GM18868 (cell line): ENCODE measurements at regions not wholly inside any gene's neighbourhood (a gene's known extent, or its start where the extent isn't known, plus 50 kb on each side); places are given as distances from the start of the nearest gene placed in this dataset.

Source experiments
- ATAC-seq: cut with Tn5 transposase; IDR thresholded peaks from one replicate; pipeline ENCODE4 v1.9.1; 2021; ENCODE audit warnings: mild to moderate bottlenecking, moderate library complexity; ENCODE audit not compliant: unreplicated experiment

DNA sequence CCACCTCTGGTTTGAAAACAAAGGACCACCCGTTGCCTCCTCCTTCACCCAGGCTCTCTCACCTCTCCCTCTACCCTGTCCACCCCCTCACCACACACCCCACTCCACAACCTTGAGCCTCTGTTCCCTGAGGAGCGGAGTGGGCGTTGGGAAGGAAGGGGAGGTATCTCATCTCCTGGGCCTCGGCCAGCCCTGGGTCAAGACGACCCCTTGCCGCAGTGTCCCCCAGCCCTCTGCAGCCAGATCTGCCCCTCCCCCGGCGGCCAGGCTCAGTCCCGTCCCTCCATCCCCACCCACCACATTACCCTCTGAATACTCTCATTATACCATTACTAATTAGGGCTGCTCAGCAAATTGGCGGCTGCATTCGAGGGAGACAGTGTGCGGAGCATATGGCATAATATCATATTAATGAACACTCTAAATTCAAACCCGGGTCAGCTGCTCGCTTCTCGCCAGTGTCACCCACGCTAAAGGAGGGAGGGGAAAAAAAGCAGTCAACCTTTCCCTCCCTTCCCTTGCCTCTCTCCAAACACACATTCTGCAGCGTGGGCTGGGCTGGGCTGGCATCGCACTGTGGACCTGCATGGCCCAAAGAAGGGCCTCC is 123.2 kb upstream of the LHX1 start:
- ATAC-seq, result no peak

- no peak for ATAC-seq
Measured at GRCh38 chr17:36814958-36815357, 122.3 kb upstream of the LHX1 start.

DNA sequence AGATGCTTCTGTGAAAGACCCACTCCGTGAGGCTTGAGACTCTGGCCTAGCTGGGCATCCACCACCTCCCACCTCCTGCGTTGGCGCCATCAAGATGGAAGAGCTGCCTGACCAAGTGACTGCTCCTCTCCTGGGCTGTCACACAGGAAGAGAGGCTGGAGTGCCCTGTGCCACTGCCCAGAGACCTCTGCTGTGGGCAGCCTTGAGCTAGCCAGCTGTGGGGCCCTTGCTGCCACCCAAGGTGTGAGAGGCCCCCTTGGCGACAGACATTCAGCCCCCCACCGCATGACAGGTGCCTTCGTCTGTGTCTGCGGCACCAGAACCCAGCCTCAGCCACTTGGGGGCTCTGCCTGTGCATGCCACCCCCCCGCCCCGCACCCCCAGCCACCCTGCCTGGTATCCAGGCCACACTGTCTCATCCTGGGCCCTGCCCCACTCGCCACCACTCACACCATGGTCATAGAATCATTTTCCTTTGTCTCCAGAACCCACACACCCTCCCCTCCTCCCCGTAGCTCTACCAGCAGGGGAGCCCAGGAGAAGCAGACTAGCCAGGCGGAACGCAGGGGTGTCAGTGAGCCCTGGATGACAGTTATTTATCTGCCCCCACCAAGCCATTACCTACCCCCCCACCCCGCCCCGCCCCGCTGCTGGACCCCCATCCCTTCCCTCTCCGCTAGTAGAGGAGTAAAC is 120.9 kb upstream of the LHX1 start:
- no peak for ATAC-seq

DNA sequence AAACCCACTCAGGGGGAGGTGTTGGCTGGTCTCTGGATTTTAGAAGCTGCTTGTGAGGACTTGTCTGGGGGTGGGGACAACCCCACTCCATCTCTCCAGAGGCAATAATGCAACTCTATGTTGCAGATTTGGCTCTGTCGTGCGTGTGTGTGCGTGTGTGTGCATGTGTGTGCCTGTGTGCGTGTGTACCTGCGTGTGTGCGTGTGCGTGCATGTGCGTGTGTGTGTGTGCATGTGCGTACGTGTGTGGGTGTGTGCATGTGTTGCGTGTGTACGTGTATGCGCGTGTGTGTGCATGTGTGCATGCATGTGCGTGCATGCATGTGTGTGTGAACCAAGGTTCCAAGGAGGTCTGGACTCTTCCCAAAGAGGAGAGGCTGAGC is 120.4 kb upstream of the LHX1 start:
- ATAC-seq, result no peak

DNA sequence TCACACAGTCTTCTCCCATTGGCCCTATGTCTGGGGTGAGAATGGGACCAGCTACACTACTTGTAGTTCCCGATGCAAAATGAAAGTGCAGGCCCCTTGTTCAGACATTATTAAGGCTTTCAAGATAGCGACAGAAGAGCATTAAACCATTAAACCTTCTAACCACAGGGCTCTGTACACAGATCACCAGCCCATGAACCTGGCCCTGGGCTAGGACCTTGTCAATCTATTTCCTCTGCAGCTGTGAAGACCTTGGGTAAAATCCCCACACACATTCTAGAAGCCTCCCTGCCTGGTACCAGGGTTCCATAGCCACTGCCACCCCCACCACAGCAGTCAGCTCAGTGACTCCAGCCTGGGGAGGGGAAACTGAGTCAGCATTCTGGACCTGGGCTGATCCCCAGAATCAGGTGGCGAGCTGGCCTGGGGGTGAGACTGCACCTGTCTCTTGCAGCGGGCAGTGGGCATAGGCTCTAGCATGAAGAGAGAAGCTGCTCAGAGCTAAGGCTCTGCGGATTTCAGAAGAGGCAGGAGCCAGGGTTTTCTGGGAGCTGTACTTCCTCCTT is 119.7 kb upstream of the LHX1 start:
- ATAC-seq, result no peak

- ATAC-seq, result no peak
Measured at GRCh38 chr17:36818134-36818825, 119.0 kb upstream of the LHX1 start.

DNA sequence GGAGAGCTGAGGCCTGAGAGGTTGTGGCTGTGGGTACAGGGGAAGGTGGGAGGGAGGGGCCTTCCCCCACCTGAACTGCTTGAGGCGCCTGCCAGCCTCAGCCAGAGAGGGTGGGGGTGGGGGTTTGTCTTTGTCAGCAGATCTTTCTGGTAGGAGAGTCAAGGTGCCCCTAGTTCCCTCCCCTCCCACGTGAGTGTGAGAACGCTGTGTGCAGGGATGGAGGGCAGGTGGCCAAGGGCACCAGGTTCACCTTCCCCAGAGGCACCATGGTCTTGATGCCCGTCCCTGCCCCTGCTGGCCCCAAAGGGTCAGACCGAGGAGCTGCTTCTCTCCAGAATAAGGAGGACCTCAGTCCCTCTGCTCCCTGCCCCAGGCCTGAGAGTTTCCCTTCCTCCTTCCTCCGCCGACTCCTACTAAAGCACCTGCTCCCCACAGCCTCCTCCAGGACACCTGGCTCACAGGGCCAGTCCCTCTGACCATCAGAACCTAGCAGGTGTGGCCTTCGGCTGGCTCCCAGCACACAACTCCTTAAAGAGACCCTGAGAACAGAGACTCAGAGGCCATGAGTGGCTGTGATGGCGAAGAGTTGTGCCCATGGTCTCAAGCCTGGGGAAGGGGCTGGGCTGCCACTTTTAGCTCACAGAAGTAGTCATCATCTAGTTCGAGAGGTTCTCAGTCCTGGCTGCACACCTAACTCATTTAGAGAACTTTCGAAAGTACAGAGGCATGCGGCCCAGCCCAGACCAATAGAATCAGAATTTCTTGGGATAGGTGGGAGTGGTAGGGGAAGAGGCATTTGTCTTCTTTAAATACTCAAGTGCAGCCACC is 113.2 kb upstream of the LHX1 start:
- no peak for ATAC-seq

DNA sequence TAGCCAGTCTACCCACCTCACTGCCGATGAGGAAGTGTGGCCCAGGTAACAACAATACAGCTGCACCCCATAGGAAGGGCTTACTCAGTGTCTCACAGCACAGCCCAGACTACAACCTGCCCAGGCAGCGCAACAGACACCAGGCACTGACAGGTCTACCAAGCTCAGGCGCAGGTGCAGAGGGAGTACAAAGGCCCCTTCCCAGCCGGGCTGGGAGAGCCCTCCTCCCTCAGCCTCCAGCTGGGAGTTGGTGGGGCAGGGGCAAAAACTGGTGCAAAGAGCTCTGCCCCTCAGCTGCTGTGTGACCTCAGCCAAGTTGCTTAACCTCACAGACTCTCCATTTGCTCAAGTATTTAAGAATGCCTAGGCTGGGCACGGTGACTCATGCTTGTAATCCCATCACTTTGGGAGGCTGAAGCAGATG is 112.6 kb upstream of the LHX1 start:
- ATAC-seq, result no peak

DNA sequence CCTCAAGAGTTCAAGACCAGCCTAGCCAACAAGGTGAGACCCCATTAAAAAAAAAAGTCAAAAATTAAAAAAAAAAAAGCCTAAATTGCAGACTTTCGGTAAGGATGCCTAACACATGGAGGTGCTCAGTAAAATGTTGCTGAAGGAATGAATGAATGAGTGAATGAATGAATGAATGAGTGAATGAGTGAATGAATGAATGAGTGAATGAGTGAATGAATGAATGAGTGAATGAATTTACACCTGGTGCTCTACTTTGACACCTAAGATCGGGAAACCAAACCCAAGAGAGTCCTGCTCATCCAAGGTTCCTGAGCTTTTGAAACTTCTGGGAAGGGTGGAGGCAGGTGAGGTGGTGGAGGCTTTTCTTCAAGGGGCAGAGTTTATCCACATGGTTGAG is 112.2 kb upstream of the LHX1 start:
- no peak for ATAC-seq

GRCh38 chr17:36825521-36825920 is 111.8 kb upstream of the LHX1 start:
- ATAC-seq, result no peak

DNA sequence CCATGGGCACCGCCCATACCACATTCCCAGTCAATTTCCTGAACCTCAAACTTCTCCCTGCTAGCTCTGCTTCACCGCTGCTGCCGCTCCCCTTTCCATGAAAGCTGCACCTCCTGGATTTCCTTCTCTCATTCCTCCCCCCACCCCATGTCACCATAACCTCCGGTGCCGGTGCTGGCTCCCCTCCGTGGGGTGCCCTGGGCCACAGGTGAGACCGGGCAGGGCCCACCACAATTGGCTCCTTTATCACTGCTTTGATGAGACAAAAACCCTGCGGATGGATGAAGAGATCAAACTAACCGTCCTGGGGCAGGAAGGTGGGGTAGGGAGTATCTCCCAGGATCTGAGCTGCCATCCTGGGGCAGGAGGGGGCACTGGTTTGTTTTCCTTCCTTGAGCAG is 111.3 kb upstream of the LHX1 start:
- no peak for ATAC-seq

- no peak for ATAC-seq
Measured at GRCh38 chr17:36827081-36827480, 110.2 kb upstream of the LHX1 start.

- ATAC-seq, result no peak
Measured at GRCh38 chr17:36829676-36830075, 107.6 kb upstream of the LHX1 start.

DNA sequence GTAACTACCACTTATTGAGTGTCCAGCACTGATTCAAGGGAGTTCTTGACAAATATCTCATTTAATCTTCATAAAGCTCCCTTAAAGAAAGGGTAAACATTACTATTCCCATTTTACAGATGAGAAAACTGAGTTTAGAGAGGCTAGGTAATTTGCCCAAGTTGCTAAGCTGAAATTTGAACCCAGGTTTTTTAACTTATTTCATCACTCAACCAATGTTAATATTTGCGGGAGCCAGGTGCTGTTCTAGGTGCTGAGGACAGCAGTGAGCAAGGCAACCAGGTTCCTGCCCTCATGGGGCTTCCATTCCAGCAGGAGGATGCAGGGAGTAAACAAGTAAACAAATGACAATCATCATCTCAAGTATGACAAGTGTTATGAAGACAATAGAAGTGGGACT is 104.0 kb upstream of the LHX1 start:
- ATAC-seq, result no peak

GRCh38 chr17:36835036-36835435 is 102.2 kb upstream of the LHX1 start:
- no peak for ATAC-seq

DNA sequence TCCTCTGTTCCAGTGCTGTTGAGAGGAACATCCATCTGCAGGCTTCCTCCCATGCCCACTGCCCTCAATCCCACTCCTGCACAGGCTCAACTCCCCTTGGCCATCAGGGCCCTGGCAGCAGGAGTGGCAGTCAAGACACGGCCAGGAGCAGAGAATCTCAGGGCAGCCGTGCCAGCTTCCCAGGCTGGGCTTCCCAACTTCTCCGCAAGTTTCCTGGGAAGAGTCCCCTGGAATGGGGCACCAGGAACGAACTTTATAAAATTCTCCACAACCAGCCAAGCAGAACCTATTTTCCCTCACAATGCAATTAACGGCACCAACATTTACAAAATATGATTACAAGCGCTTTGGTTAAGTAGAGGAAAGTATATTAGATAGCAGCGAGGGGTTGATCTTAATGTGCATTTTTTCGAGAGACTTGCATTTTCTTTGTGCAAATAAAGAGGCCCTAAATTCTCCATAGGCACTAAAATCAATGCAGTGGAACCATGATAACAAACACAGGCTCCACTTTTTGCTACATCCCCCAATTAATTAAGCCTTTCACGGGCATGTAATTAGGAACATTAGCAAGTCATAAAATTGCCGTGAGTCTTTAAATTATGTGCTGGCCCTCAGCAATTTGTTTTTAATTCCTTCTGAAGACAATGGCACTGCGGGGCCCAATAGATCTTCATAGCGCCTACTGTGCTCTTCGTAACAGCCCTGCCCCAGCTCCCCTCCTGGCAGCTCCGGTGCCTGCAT is 99.9 kb upstream of the LHX1 start:
- no peak for ATAC-seq

DNA sequence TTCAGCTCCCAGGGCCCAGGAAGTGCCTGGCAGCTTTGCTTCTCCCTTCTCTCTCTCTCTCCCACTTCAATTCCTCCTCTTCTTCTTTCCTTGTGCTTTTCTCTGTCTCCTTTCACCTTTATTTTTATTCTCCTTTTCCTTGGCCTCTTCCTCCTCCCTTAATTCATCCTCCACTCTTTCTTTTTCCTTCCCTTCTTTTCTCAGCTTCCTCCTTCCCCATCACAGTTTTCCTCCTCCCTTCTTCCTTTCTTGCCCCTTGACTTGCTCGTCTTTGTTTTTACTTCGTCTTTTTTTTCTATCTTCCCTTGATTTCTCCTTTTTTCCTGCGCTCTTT is 99.4 kb upstream of the LHX1 start:
- ATAC-seq, result no peak

- no peak for ATAC-seq
Measured at GRCh38 chr17:36839256-36839655, 98.0 kb upstream of the LHX1 start.

GRCh38 chr17:36840796-36841195 is 96.5 kb upstream of the LHX1 start:
- no peak for ATAC-seq

DNA sequence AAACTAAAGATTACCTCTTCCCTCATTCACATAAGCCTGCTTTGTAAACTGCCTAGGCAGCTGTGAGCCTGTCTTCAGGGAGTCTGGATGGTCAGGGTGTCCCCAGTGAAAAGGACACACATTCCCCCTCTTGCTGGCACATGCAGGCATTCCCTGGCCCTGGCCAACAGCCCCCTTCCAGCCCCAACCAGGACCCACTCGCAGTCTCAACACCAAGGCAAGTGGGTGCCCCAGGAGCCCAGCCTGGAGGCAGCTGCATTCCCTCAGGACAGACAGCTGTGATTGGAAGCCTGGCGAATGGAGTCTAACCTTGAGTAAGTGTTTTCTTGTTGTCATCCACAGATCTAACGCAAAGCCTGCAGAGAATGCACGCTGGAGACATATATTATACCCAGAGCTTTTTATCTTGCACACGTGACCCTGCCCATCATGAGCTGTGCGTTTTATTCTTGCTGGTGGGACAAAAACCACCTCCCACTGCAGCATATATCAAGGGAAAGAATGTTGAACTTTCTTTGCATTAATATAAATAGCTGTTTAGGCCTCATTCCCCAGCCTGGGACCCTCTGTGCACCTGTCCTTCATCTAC is 95.0 kb upstream of the LHX1 start:
- no peak for ATAC-seq
